OCI-LY7 (cell line): ENCODE measurements at regions not wholly inside any gene's neighbourhood (a gene's known extent, or its start where the extent isn't known, plus 50 kb on each side); places are given as distances from the start of the nearest gene placed in this dataset.

Experiments
- EZH2phosphoT487 ChIP-seq: fragments of 200-600 bp; sonication (generic); IDR thresholded peaks from 2 replicates; pipeline ENCODE4 v1.6.1; 2018; ENCODE audit warnings: low read depth, borderline replicate concordance, mild to moderate bottlenecking, mixed run types, antibody characterized with exemption, low read length, moderate library complexity, mixed read lengths
- TF ChIP-seq, protein P1 (sequence below): fragments of 200-600 bp; sonication (generic); conservative IDR thresholded peaks from 2 replicates; pipeline ENCODE4 v1.5.1; 2014; ENCODE audit warnings: mild to moderate bottlenecking, antibody characterized with exemption, low read length, moderate library complexity, mixed read lengths

DNA sequence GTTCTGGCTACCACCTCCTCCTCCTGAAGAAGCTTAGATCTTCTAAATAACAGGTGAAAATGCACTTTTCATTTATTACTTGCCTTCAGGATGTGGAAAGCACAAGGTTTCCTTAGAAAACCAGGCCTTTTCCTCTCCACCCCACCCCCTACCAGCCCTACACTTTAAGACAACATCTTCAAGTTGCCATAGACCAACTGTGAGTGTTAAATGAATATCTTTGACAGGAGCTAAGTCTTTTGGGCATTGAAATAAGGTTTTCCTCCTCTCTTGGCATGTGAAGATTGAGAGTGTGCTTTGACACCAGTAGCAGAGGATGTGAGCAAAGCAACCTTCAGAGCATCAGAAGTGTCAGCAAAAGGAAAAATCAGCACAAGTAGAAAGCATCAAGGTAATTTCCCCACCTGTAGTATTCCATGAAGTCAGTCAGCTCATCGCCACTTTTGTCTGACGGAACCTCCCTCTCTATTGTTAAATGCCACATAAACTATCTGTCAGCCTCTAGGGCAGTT, 532.3 kb upstream of the MMS22L start:
- TF ChIP-seq, protein P1, sequence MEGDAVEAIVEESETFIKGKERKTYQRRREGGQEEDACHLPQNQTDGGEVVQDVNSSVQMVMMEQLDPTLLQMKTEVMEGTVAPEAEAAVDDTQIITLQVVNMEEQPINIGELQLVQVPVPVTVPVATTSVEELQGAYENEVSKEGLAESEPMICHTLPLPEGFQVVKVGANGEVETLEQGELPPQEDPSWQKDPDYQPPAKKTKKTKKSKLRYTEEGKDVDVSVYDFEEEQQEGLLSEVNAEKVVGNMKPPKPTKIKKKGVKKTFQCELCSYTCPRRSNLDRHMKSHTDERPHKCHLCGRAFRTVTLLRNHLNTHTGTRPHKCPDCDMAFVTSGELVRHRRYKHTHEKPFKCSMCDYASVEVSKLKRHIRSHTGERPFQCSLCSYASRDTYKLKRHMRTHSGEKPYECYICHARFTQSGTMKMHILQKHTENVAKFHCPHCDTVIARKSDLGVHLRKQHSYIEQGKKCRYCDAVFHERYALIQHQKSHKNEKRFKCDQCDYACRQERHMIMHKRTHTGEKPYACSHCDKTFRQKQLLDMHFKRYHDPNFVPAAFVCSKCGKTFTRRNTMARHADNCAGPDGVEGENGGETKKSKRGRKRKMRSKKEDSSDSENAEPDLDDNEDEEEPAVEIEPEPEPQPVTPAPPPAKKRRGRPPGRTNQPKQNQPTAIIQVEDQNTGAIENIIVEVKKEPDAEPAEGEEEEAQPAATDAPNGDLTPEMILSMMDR = no peak
- no peak for TF ChIP-seq EZH2phosphoT487
